K562 (cell line): ENCODE measurements at regions not wholly inside any gene's neighbourhood (a gene's known extent, or its start where the extent isn't known, plus 50 kb on each side); places are given as distances from the start of the nearest gene placed in this dataset.

Experiments used
- ATAC-seq: fragments of 200-7000 bp; cut with Tn5 transposase; 3 replicates; pipeline ENCODE4 v1.9.1; 2020; ENCODE audit warnings: moderate library complexity
- BruUV-seq: library from RNA; stranded (reverse); fragments of 400-500 nt; replicated peaks from 2 replicates; lab custom pipeline; 2021; lab: Mats Ljungman, UMichigan
- CTCF ChIA-PET: fragments of 300-600 bp; formaldehyde crosslinking; extraction: SDS; loops from one replicate; lab custom pipeline; 2021; ENCODE audit warnings: low intra/inter-chr PET ratio; lab: Yijun Ruan, JAX
- POLR2A ChIA-PET: fragments of 300-600, 350-650 bp; sonication (Branson Sonifier 250); formaldehyde crosslinking; extraction: SDS; loops from one replicate; lab custom pipeline; 2021; ENCODE audit warnings: antibody characterized with exemption, inconsistent platforms; lab: Yijun Ruan, JAX
- DNase-seq, 4 experiments: peaks; one replicate each; pipeline versions ENCODE4 v3.0.0 to v3.0.0-alpha.2; 2011 to 2018; ENCODE audit warnings: low spot score in 3 of 4, mixed read lengths in 3 of 4; ENCODE audit errors: extremely low read depth in 1 of 4
- FAIRE-seq: peaks from 2 replicates; lab custom pipeline; 2011; peaks lifted over from hg19 to GRCh38; lab: Jason Lieb, UNC
- H2AFZ ChIP-seq: 2 replicates; pipeline ENCODE4 v1.6.0; 2011; ENCODE audit warnings: low read depth, low read length, control low read depth, inconsistent platforms
- H3K27ac ChIP-seq: fragments of 200-600 bp; 3 replicates; pipeline ENCODE4 v1.8.0; 2011; ENCODE audit warnings: low read depth, mild to moderate bottlenecking, control low read depth, inconsistent platforms, low read length, moderate library complexity, mixed read lengths; ENCODE audit errors: extremely low read depth
- H3K27me3 ChIP-seq, 2 experiments: fragments of 300-600 bp in 1 of 2; 2 replicates in 1 of 2; 3 replicates in 1 of 2; pipeline versions ENCODE4 v1.6.0 to v1.8.0; 2011; ENCODE audit warnings: inconsistent platforms in 2 of 2, low read length in 2 of 2, mild to moderate bottlenecking in 1 of 2, mixed read lengths in 1 of 2, moderate library complexity in 1 of 2; ENCODE audit not compliant: control insufficient read depth in 2 of 2, insufficient read depth in 2 of 2
- H3K36me3 ChIP-seq: fragments of 300-600 bp; 3 replicates; pipeline ENCODE4 v1.8.0; 2011; ENCODE audit warnings: mild to moderate bottlenecking, low read length, inconsistent platforms; ENCODE audit not compliant: control insufficient read depth, insufficient read depth
- H3K4me1 ChIP-seq, 2 experiments: fragments of 200-600 bp in 1 of 2; replicated peaks in 1 of 2; 2 replicates in 1 of 2; 3 replicates in 1 of 2; pipeline versions ENCODE4 v1.5.1 to v1.8.0; 2011; ENCODE audit warnings: inconsistent platforms in 2 of 2, low read length in 2 of 2, mild to moderate bottlenecking in 1 of 2, mixed read lengths in 1 of 2, moderate library complexity in 1 of 2; ENCODE audit not compliant: control insufficient read depth in 2 of 2, insufficient read depth in 2 of 2
- H3K4me2 ChIP-seq: 2 replicates; pipeline ENCODE4 v1.6.1; 2011; ENCODE audit warnings: low read length, control low read depth, inconsistent platforms, mixed read lengths; ENCODE audit not compliant: insufficient read depth
- H3K4me3 ChIP-seq: fragments of 200-600 bp; sonication (generic), shearing (Covaris generic); 2 replicates; pipeline ENCODE4 v1.5.1; 2016; ENCODE audit warnings: control low read depth, inconsistent platforms
- H3K79me2 ChIP-seq: fragments of 200-600 bp; 3 replicates; pipeline ENCODE4 v1.8.0; 2011; ENCODE audit warnings: low read length, inconsistent platforms; ENCODE audit not compliant: control insufficient read depth, insufficient read depth
- H3K9ac ChIP-seq, 2 experiments: 2 replicates each; pipeline versions ENCODE4 v1.6.0 to v1.6.1; 2011; ENCODE audit warnings: low read depth in 2 of 2, low read length in 2 of 2, control low read depth in 1 of 2, inconsistent platforms in 1 of 2, mild to moderate bottlenecking in 1 of 2, mixed read lengths in 1 of 2; ENCODE audit not compliant: insufficient read depth in 1 of 2
- H3K9me1 ChIP-seq: one replicate; pipeline ENCODE4 v1.6.0; 2011; ENCODE audit warnings: inconsistent platforms, mild to moderate bottlenecking, low read length, moderate library complexity; ENCODE audit not compliant: control insufficient read depth, insufficient read depth
- H3K9me3 ChIP-seq: replicated peaks from 2 replicates; pipeline ENCODE4 v1.5.1; 2011; ENCODE audit warnings: low read depth, low read length, inconsistent platforms; ENCODE audit not compliant: control insufficient read depth, insufficient read depth
- H4K20me1 ChIP-seq: replicated peaks from 2 replicates; pipeline ENCODE4 v1.6.1; 2011; ENCODE audit warnings: low read length, inconsistent platforms, mixed read lengths; ENCODE audit not compliant: control insufficient read depth, insufficient read depth
- ATF3 ChIP-seq, 2 experiments: fragments of 450-650 bp in 1 of 2; sonication (generic) in 1 of 2; formaldehyde crosslinking in 1 of 2; IDR thresholded peaks in 1 of 2; conservative IDR thresholded peaks in 1 of 2; 2 replicates each; pipeline versions ENCODE4 v1.6.1 to v1.8.1; 2016 to 2023; ENCODE audit warnings: mild to moderate bottlenecking in 2 of 2, moderate library complexity in 2 of 2, inconsistent platforms in 1 of 2, missing genetic modification reagents in 1 of 2
- NUFIP1 ChIP-seq: fragments of 450-650 bp; IDR thresholded peaks from 2 replicates; pipeline ENCODE4 v1.6.1; 2018; ENCODE audit not compliant: partially characterized antibody
- ZNF407 ChIP-seq: fragments of 450-650 bp; IDR thresholded peaks from 2 replicates; pipeline ENCODE4 v1.6.1; 2016; ENCODE audit warnings: low read depth
- WGBS: fragments of 100-300 bp; shearing (Covaris generic); methylation state at CpG from one replicate; pipeline ENCODE4 v1.1.6; 2016; ENCODE audit warnings: low coverage, mixed read lengths; ENCODE audit not compliant: insufficient coverage; ENCODE audit errors: missing lambda C conversion rate; 5-methylcytosine and 5-hydroxymethylcytosine counted together
- in situ Hi-C: fragments of 300-500 bp; cut with MboI; formaldehyde crosslinking; loops from 4 replicates; pipeline ENCODE4 v1.15.0; 2018; ENCODE audit warnings: inconsistent platforms, mixed read lengths
- intact Hi-C: fragments of 100-400 bp; cut with micrococcal nuclease; formaldehyde crosslinking; loops from 2 replicates; pipeline ENCODE4 v1.14.2; 2022
- TF ChIP-seq, protein P1 (sequence below), 2 experiments: fragments of 450-650 bp; IDR thresholded peaks; 2 replicates each; pipeline ENCODE4 v1.6.1; 2016
- TF ChIP-seq, protein P2 (sequence below): fragments of 450-650 bp; formaldehyde crosslinking; IDR thresholded peaks from 2 replicates; pipeline ENCODE4 v1.4.0; 2020; ENCODE audit warnings: mild to moderate bottlenecking

DNA sequence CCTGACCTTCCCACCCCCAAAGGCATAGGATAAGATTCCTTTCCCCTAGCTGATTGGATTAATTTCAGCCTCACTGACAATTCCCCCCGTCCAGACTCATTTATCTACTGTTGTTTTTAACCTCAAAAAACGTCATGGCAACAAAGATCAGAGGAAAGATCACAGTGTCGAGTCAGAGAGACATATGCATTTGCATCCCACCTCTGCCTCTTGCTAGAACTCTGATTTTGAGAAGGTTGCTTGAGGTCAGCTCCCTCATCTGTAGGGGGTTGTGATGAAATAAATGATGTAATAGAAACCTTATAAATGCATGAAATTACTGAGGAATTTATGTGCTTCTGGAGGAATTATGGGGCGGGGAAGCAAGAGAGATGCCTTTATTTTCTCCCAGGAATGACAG lies 53.3 kb upstream of the SYN3 start (continued):
- TF ChIP-seq, protein P1, sequence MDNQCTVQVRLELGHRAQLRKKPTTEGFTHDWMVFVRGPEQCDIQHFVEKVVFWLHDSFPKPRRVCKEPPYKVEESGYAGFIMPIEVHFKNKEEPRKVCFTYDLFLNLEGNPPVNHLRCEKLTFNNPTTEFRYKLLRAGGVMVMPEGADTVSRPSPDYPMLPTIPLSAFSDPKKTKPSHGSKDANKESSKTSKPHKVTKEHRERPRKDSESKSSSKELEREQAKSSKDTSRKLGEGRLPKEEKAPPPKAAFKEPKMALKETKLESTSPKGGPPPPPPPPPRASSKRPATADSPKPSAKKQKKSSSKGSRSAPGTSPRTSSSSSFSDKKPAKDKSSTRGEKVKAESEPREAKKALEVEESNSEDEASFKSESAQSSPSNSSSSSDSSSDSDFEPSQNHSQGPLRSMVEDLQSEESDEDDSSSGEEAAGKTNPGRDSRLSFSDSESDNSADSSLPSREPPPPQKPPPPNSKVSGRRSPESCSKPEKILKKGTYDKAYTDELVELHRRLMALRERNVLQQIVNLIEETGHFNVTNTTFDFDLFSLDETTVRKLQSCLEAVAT (IDR thresholded peaks at IDR 0.05) = no peak
- TF ChIP-seq NUFIP1 = no peak

DNA sequence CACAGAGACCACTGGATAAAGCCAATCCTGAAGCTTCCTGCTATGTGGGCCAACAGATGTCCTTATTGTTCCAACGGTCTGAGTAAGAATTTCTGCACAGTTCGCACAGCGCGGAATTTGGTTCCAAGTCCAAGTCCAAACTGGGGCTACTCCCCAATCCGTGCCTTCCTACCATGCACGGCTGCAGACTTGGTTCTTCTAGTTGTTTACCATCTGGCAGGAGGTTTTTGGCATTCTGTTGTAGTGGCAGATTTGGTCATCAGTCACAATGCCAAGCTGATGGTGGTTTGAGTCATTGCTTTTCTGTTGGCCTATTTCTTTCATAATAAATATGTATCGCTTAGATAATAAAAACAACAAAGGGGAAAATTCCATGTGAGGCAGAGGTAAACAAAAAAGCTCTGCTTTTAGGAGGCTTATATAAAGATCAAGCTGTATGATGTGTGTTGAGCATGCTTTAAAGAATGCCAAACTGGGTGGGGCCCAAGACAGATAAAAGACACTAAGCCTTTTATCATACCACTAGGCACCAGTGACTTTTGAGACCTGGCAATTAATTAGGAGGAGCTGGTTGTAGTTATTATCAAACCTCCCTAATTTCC lies 52.5 kb upstream of the SYN3 start:
- H3K27me3 ChIP-seq = no peaks in the 10 kb centered on the region; a peak in 1 of 5 replicates
- H3K4me2 ChIP-seq = no peak overlapping the region
- H3K79me2 ChIP-seq = no peaks in the 10 kb centered on the region
- no peaks in the 10 kb centered on the region for H3K4me1 ChIP-seq
- POLR2A ChIA-PET = interaction anchor here (0.7 kb wide), 1 partner anchor 13 kb away, joined by 4 read pairs; no protein-coding TSS in a partner anchor
- no peak for TF ChIP-seq ATF3 (IDR thresholded peaks at IDR 0.05)
- TF ChIP-seq ATF3 (CRISPR knock-in tag; conservative IDR thresholded peaks at IDR 0.05) = no peak
- no peak for TF ChIP-seq ZNF407
- TF ChIP-seq, protein P2, sequence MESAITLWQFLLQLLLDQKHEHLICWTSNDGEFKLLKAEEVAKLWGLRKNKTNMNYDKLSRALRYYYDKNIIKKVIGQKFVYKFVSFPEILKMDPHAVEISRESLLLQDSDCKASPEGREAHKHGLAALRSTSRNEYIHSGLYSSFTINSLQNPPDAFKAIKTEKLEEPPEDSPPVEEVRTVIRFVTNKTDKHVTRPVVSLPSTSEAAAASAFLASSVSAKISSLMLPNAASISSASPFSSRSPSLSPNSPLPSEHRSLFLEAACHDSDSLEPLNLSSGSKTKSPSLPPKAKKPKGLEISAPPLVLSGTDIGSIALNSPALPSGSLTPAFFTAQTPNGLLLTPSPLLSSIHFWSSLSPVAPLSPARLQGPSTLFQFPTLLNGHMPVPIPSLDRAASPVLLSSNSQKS (CRISPR knock-in tag) = no peak
- H2AFZ ChIP-seq = no peak overlapping the region
- FAIRE-seq (no peak), DNase-seq (no peak), ATAC-seq (no peak)
- intact Hi-C loops = no loop called here
- no peaks in the 10 kb centered on the region for H3K36me3 ChIP-seq
- H4K20me1 ChIP-seq = no peaks in the 10 kb centered on the region
- in situ Hi-C loops = no loop called here
- no peaks in the 10 kb centered on the region for H3K9me1 ChIP-seq
- WGBS = 5% methylated on average over 5 of the region's 7 CpGs
- H3K4me3 ChIP-seq = no peak overlapping the region
- no TSS peak for BruUV-seq
- H3K9me3 ChIP-seq = no peaks in the 10 kb centered on the region
- H3K9ac ChIP-seq = no peak overlapping the region
- no peak overlapping the region for H3K27ac ChIP-seq
- CTCF ChIA-PET = no interaction called here
